Erythroblast (primary cell): ENCODE measurements at regions not wholly inside any gene's neighbourhood (a gene's known extent, or its start where the extent isn't known, plus 50 kb on each side); places are given as distances from the start of the nearest gene placed in this dataset.

Source experiments
- GATA1 ChIP-seq: IDR thresholded peaks from 2 replicates; pipeline ENCODE4 v1.6.1; 2011; ENCODE audit warnings: low read depth, mild to moderate bottlenecking, control low read depth, low read length, moderate library complexity
- POLR2A ChIP-seq: IDR thresholded peaks from 2 replicates; pipeline ENCODE4 v1.6.1; 2011; ENCODE audit warnings: mild to moderate bottlenecking, low read length

DNA sequence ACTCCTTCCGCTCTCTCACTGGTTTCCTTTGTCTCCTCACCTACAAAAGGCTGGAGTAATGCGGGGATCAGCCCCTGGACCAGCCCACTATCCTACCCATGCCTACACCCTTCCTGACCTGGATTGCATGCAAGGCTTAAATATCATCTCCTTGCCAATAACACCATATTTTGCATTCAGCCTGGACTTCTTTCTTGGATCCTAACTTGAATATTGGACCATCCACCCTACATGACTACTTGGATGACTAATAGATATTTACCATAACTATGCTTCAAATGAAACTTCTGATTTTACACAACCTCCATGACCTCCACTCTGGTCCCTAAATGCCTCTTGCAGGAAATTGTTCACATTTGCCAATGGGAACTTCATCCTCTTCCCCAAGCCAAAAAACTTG, 188.3 kb upstream of the AKR1E2 start:
- TF ChIP-seq POLR2A (no peak), GATA1 (no peak)
